ENCODE measurements at regions not wholly inside any gene's neighbourhood (a gene's known extent, or its start where the extent isn't known, plus 50 kb on each side); places are given as distances from the start of the nearest gene placed in this dataset.
"Not testable (repeated sequence)": the region's sequence is repeated elsewhere in the genome, so short reads cannot be mapped to it uniquely, and the experiment has no call there.

- no peak for DNase-seq (ENCODE audit: low read depth)
- H3K4me3 ChIP-seq (ENCODE audit: low read depth, low read length): no peak overlapping the region
These were observed 91.3 kb downstream of the MFAP3L start for GRCh38 chr4:169934794-169935429.

- DNase-seq (ENCODE audit: low read depth): no peak
- no peak overlapping the region for H3K4me3 ChIP-seq (ENCODE audit: low read depth, low read length)
These were observed 92.7 kb downstream of the MFAP3L start for GRCh38 chr4:169933531-169933930.

DNA sequence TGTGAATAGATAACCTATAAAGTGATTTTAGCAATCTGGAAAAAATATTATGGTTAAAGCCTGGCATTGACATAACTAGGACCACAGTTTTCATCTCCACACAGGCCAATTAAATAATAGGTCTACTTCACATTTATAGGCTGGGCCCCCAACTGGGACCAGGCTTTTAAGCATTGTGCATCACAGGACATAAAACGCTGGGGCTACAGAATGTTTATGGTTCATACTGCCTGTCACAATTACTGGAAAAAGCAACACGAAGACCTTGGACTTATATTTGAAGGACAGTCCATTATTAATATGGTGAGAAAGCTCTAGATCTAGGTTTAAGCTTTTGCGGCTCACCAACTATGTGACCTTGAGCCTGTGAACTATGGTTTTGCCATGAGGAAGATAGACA is 94.2 kb downstream of the MFAP3L start:
- DNase-seq (ENCODE audit: low read depth): no peak
- H3K4me3 ChIP-seq (ENCODE audit: low read depth, low read length): no peak overlapping the region

- not testable (repeated sequence) for DNase-seq (ENCODE audit: low read depth); H3K4me3 ChIP-seq (ENCODE audit: low read depth, low read length)
These were observed 95.4 kb downstream of the MFAP3L start for GRCh38 chr4:169930755-169931154.

- H3K4me3 ChIP-seq (ENCODE audit: low read depth, low read length): no peak overlapping the region
- DNase-seq (ENCODE audit: low read depth): no peak
These were observed 98.9 kb downstream of the MFAP3L start for GRCh38 chr4:169927280-169927679.

DNA sequence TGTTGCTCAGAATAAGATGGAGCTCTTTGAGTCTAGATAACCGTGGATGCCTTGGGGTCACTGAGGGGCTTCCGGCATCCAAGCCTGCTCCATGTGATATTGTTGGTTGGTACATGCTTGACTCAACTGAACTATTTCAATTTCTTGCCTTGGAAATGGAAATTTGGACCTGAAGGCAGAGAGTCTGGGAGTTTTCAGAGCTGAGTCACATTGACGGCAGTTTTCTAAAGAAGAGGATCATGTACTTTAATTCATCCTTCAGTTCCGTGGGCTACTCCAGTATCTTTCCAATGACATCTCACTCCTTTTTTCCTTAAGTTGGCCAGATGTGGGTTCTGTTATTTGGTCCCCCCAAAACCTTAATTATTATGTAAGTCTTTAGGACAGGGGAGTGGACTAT is 100.5 kb downstream of the MFAP3L start:
- no peak for DNase-seq (ENCODE audit: low read depth)
- no peak overlapping the region for H3K4me3 ChIP-seq (ENCODE audit: low read depth, low read length)

DNA sequence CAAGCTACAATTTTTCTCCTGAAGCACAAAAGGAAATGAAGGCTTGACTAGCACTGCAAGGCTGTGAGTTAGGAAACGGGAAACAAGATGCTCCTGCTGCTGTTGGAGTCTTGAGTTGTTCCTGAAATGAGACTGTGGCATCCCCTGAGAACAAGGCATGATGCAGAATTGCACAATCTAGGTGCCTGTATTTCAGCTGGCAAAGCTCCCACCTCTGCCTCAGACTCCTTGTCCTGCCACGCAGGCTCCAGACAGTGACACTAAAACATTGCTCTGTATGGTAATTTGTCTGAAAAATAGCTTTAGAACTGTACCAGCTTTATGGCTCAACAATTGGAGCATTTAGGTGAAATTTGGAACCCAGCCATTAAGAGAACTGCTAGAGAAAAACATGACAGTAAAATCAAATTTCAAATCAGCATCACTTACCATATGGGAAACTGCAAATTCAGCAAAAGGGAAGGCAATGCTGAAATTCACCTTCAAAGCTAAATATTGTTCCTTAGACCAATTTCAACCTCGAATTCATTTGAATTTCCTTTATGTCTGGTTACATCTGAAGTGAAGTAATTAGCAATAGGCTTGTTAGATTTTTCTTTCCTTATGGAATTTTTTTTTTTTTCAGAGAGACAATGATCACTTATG is 103.4 kb downstream of the MFAP3L start:
- DNase-seq (ENCODE audit: low read depth): no peak
- no peak overlapping the region for H3K4me3 ChIP-seq (ENCODE audit: low read depth, low read length)

DNA sequence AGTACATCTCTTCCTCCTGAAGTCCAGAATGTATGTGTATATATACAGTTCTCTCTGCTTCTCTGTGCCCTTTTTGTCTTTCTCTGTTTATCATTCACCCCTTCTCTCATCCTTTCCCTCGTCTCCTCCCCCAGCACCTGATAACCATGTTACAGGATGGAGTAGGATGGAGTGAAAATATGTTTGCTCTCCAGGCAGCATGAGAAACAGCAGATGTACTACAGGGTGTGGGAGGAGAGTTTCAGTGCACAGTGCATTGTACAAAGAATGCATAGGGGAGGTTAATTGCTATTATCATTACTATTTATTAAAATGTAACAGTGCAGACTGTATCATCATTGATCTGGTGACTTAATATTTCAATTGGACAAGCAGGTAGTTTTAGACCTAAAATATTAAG is 104.5 kb downstream of the MFAP3L start:
- DNase-seq (ENCODE audit: low read depth): no peak
- no peak overlapping the region for H3K4me3 ChIP-seq (ENCODE audit: low read depth, low read length)

DNA sequence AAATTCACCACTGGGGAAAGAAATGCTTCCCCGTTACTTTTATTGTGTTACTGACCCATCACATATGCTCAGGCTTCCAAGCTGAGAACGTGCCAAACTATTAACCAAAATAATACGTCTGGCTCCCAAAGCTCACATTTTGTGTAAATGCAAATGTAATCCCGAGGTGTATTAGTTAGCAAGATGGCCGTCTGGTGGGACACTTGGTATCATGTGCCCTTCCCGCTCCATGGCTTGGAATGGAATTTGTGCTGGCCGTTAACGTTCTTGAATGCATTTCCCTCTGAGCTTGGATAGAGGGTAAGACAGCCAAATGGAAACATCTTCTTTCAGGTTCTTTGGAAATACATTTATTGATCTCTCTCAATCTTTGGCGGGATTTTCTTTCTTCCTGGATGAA is 105.0 kb downstream of the MFAP3L start:
- H3K4me3 ChIP-seq (ENCODE audit: low read depth, low read length): no peak overlapping the region
- DNase-seq (ENCODE audit: low read depth): no peak

DNA sequence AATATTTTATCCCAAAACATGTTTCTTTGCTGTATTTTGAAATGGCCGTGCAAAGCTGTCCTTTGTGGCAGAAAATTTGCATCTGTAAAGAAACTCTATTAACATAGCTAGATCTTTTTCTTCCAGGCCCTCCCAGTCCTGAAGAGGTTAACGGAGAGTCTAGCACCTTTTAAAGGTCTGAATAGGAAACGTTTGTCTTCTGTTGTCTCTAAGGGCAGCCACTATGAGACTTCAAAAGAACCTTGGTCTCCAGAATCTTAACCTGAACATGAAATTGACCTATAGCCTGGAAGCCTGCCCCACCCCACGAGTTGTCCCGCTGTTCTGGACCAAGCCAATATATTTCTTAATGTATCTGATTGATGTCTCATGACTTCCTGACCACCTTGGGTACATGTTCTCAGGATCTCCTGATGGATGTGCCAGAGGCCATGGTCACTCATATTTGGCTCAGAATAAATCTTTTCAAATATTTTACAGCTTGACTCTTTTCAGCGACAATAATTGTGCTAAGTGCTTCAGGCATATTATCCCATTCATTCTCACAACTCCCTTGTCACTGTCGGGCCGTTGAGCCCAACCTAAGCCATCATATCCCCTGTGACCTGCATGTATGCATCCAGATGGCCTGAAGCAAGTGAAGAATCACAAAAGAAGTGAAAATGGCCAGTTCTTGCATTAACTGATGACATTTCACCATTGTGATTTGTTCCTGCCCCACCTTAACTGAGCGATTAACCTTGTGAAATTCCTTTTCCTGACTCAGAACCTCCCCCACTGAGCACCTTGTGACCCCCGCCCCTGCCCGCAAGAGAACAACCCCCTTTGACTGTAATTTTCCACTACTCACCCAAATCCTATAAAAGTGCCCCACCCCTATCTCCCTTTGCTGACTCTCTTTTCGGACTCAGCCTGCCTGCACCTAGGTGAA is 106.7 kb downstream of the MFAP3L start:
- H3K4me3 ChIP-seq (ENCODE audit: low read depth, low read length); DNase-seq (ENCODE audit: low read depth): not testable (repeated sequence)

- no peak overlapping the region for H3K4me3 ChIP-seq (ENCODE audit: low read depth, low read length)
- no peak for DNase-seq (ENCODE audit: low read depth)
These were observed 110.7 kb downstream of the MFAP3L start for GRCh38 chr4:169915545-169915944.

GRCh38 chr4:169914866-169915265 is 111.3 kb downstream of the MFAP3L start:
- DNase-seq (ENCODE audit: low read depth): no peak
- H3K4me3 ChIP-seq (ENCODE audit: low read depth, low read length): no peak overlapping the region

GRCh38 chr4:169912996-169913395 is 113.2 kb downstream of the MFAP3L start:
- no peak overlapping the region for H3K4me3 ChIP-seq (ENCODE audit: low read depth, low read length)
- no peak for DNase-seq (ENCODE audit: low read depth)

GRCh38 chr4:169909897-169910296 is 116.3 kb downstream of the MFAP3L start:
- no peak for DNase-seq (ENCODE audit: low read depth)
- H3K4me3 ChIP-seq (ENCODE audit: low read depth, low read length): no peak overlapping the region

DNA sequence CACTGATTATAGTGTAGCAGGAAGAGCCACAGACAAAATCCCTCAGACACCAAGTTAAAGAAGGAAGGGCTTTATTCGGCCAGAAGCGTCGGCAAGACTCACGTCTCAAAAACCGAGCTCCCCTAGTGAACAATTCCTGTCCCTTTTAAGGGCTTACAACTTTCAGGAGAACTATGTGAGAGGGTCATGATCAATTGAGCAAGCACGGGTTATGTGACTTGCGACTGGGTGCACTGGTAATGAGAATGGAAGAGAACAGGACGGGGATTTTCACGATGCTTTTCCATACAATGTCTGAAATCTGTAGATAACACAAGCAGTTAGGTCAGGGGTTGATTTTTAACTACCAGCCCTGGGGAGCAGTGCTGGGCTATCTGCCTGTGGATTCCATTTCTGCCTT is 116.7 kb downstream of the MFAP3L start:
- DNase-seq (ENCODE audit: low read depth): no peak
- no peak overlapping the region for H3K4me3 ChIP-seq (ENCODE audit: low read depth, low read length)

- H3K4me3 ChIP-seq (ENCODE audit: low read depth, low read length): no peak overlapping the region
- no peak for DNase-seq (ENCODE audit: low read depth)
These were observed 118.5 kb downstream of the MFAP3L start for GRCh38 chr4:169907705-169908104.

DNA sequence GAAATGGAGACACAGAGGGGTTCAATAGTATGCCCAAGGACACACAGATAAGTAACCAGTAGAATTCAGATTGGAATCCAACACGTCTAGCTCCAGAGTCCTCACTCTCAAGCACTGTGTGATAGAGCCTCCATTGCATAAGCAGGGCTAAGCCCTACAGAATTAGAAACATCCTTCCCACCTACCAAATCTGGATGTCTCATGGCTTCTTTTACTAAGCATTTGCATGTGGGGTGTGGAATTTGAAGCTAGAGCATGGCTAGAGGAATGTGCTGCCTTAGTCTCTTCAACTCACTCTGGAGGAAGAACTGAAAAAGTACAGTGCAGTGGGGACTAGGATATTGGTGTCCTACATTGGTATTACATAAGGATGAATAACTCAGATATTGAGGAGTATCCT is 119.4 kb downstream of the MFAP3L start:
- DNase-seq (ENCODE audit: low read depth): no peak
- no peak overlapping the region for H3K4me3 ChIP-seq (ENCODE audit: low read depth, low read length)

DNA sequence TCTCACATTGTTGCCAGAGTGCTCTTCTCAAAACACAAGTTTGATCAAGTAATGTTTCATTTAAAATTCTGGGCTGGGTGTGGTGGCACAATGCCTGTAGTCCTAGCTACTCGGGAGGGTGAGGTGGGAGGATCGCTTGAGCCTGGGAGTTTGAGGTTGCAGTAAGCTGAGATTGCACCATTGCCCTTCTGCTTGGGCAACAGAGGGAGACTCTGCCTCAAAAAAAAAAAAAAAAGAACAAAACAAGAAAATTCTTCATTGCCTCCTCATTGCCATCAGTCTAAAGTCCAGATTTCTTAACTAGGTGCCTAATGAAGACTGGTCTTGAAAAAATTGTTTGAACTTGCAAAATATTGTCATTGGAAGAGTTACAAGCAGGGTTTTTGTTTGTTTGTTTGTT is 120.1 kb downstream of the MFAP3L start:
- no peak for DNase-seq (ENCODE audit: low read depth)
- H3K4me3 ChIP-seq (ENCODE audit: low read depth, low read length): no peak overlapping the region

- no peak for DNase-seq (ENCODE audit: low read depth)
These were observed 123.4 kb downstream of the MFAP3L start for GRCh38 chr4:169902658-169903345.

More at GRCh38 chr4:169902658-169903345, 123.4 kb downstream of the MFAP3L start:
- H3K4me3 ChIP-seq (ENCODE audit: low read depth, low read length): no peak overlapping the region

All from skeletal muscle cell (primary cell).